ENCODE measurements at regions not wholly inside any gene's neighbourhood (a gene's known extent, or its start where the extent isn't known, plus 50 kb on each side); places are given as distances from the start of the nearest gene placed in this dataset.

GRCh38 chr5:6216471-6217075 is 161.8 kb downstream of the MED10 start:
- Histone ChIP-seq H3K4me1 (no peaks in the 10 kb centered on the region), H3K27me3 (no peaks in the 10 kb centered on the region), H3K36me3 (no peaks in the 10 kb centered on the region), H3K4me3 (no peak overlapping the region), H3K27ac (no peak overlapping the region), H3K9me3 (peaks cover 0 to 5% of the 10 kb centered on the region in 2 donors)
- intact Hi-C loops (cut with DNase I; ENCODE audit: low total_unique reads), result no loop called here
- no peak for TF ChIP-seq CTCF (IDR thresholded peaks at IDR 0.05)
- TF ChIP-seq POLR2AphosphoS5 (IDR thresholded peaks at IDR 0.05), result no peak
- no peak for TF ChIP-seq POLR2A (IDR thresholded peaks at IDR 0.05)
- DNase-seq (ENCODE audit: low spot score in 2 of 2), result no peak

GRCh38 chr5:6215891-6216290 is 162.5 kb downstream of the MED10 start:
- H3K9me3 ChIP-seq, result peaks cover 0 to 5% of the 10 kb centered on the region in 2 donors
- intact Hi-C loops (cut with DNase I; ENCODE audit: low total_unique reads), result no loop called here
- no peak for DNase-seq (ENCODE audit: low spot score in 2 of 2)

GRCh38 chr5:6212244-6212643 is 166.1 kb downstream of the MED10 start:
- no peak for TF ChIP-seq POLR2A (IDR thresholded peaks at IDR 0.05)
- no peak for TF ChIP-seq POLR2AphosphoS5 (IDR thresholded peaks at IDR 0.05)
- no peak for TF ChIP-seq CTCF (IDR thresholded peaks at IDR 0.05)
- Histone ChIP-seq H3K27ac (no peak overlapping the region), H3K36me3 (no peaks in the 10 kb centered on the region), H3K4me3 (no peak overlapping the region), H3K27me3 (no peaks in the 10 kb centered on the region), H3K4me1 (no peaks in the 10 kb centered on the region), H3K9me3 (peaks cover 0 to 5% of the 10 kb centered on the region in 2 donors)
- intact Hi-C loops (cut with DNase I; ENCODE audit: low total_unique reads), result no loop called here
- DNase-seq (ENCODE audit: low spot score in 2 of 2), result no peak

More at GRCh38 chr5:6215891-6216290, 162.5 kb downstream of the MED10 start:
- Histone ChIP-seq H3K4me1 (no peaks in the 10 kb centered on the region), H3K27ac (no peak overlapping the region), H3K27me3 (no peaks in the 10 kb centered on the region), H3K4me3 (no peak overlapping the region), H3K36me3 (no peaks in the 10 kb centered on the region)
- TF ChIP-seq POLR2AphosphoS5 (IDR thresholded peaks at IDR 0.05) (no peak), POLR2A (IDR thresholded peaks at IDR 0.05) (no peak), CTCF (IDR thresholded peaks at IDR 0.05) (no peak)

- no peaks in the 10 kb centered on the region for H3K9me3 ChIP-seq
- no peak for TF ChIP-seq POLR2AphosphoS5 (IDR thresholded peaks at IDR 0.05)
- no peak for TF ChIP-seq CTCF (IDR thresholded peaks at IDR 0.05)
- no peak for TF ChIP-seq POLR2A (IDR thresholded peaks at IDR 0.05)
- H3K36me3 ChIP-seq, result no peaks in the 10 kb centered on the region
- intact Hi-C loops (cut with DNase I; ENCODE audit: low total_unique reads), result no loop called here
- no peak for DNase-seq (ENCODE audit: low spot score in 2 of 2)
- H3K27ac ChIP-seq, result no peak overlapping the region
- no peak overlapping the region for H3K4me3 ChIP-seq
- H3K4me1 ChIP-seq, result no peaks in the 10 kb centered on the region
- H3K27me3 ChIP-seq, result no peaks in the 10 kb centered on the region
Measured at GRCh38 chr5:6206501-6206900, 171.8 kb downstream of the MED10 start.

GRCh38 chr5:6202968-6203365 is 175.4 kb downstream of the MED10 start:
- no peak overlapping the region for H3K27ac ChIP-seq
- H3K4me1 ChIP-seq, result no peaks in the 10 kb centered on the region
- no peak for TF ChIP-seq POLR2AphosphoS5 (IDR thresholded peaks at IDR 0.05)
- no peak for TF ChIP-seq POLR2A (IDR thresholded peaks at IDR 0.05)
- no peak for TF ChIP-seq CTCF (IDR thresholded peaks at IDR 0.05)
- intact Hi-C loops (cut with DNase I; ENCODE audit: low total_unique reads), result no loop called here
- no peak overlapping the region for H3K4me3 ChIP-seq
- no peak for DNase-seq (ENCODE audit: low spot score in 2 of 2)
- H3K27me3 ChIP-seq, result no peaks in the 10 kb centered on the region
- H3K36me3 ChIP-seq, result no peaks in the 10 kb centered on the region
- H3K9me3 ChIP-seq, result no peaks in the 10 kb centered on the region

Measured in breast epithelium (tissue), 4 donors.